MCF 10A (cell line): ENCODE measurements at regions not wholly inside any gene's neighbourhood (a gene's known extent, or its start where the extent isn't known, plus 50 kb on each side); places are given as distances from the start of the nearest gene placed in this dataset.

Experiments
- BruUV-seq: library from RNA; stranded (reverse); fragments of 400-500 nt; replicated peaks from 2 replicates; lab custom pipeline; 2021; lab: Mats Ljungman, UMichigan
- CTCF ChIA-PET: fragments of 300-600 bp; sonication (Branson Sonifier 250); formaldehyde crosslinking; extraction: SDS; loops from one replicate; lab custom pipeline; 2021; ENCODE audit warnings: antibody characterized with exemption, inconsistent platforms; lab: Yijun Ruan, JAX
- POLR2A ChIA-PET: fragments of 300-600, 350-650 bp; sonication (Branson Sonifier 250); formaldehyde crosslinking; extraction: SDS; loops from one replicate; lab custom pipeline; 2020; ENCODE audit warnings: antibody characterized with exemption, inconsistent platforms; lab: Yijun Ruan, JAX
- DNase-seq: peaks from one replicate; pipeline ENCODE4 v3.0.0-alpha.2; 2018; ENCODE audit not compliant: unreplicated experiment
- H3K27ac Mint-ChIP-seq: one replicate; pipeline ENCODE4 v1.8.0; 2022; ENCODE audit warnings: mild to moderate bottlenecking, low read depth, mixed read lengths; ENCODE audit not compliant: unreplicated experiment
- H3K27me3 Mint-ChIP-seq: one replicate; pipeline ENCODE4 v1.8.0; 2022; ENCODE audit warnings: mixed read lengths; ENCODE audit not compliant: insufficient read depth, unreplicated experiment
- H3K36me3 Mint-ChIP-seq: one replicate; pipeline ENCODE4 v1.8.0; 2022; ENCODE audit warnings: mild to moderate bottlenecking, moderate library complexity, mixed read lengths; ENCODE audit not compliant: insufficient read depth, unreplicated experiment
- H3K4me1 Mint-ChIP-seq: one replicate; pipeline ENCODE4 v1.8.0; 2022; ENCODE audit warnings: mixed read lengths; ENCODE audit not compliant: insufficient read depth, unreplicated experiment
- H3K4me3 Mint-ChIP-seq: one replicate; pipeline ENCODE4 v1.8.0; 2022; ENCODE audit warnings: mild to moderate bottlenecking, moderate library complexity, mixed read lengths; ENCODE audit not compliant: unreplicated experiment
- H3K9me3 Mint-ChIP-seq: one replicate; pipeline ENCODE4 v1.8.0; 2022; ENCODE audit warnings: mixed read lengths; ENCODE audit not compliant: unreplicated experiment
- intact Hi-C: fragments of 100-400 bp; cut with micrococcal nuclease; formaldehyde crosslinking; loops from 2 replicates; pipeline ENCODE4 v1.14.1; 2022
- TF ChIP-seq, protein P1 (sequence below): fragments of 200-600 bp; IDR thresholded peaks from one replicate; pipeline ENCODE4 v1.8.0; 2022; ENCODE audit warnings: antibody characterized with exemption, mild to moderate bottlenecking; ENCODE audit not compliant: unreplicated experiment

DNA sequence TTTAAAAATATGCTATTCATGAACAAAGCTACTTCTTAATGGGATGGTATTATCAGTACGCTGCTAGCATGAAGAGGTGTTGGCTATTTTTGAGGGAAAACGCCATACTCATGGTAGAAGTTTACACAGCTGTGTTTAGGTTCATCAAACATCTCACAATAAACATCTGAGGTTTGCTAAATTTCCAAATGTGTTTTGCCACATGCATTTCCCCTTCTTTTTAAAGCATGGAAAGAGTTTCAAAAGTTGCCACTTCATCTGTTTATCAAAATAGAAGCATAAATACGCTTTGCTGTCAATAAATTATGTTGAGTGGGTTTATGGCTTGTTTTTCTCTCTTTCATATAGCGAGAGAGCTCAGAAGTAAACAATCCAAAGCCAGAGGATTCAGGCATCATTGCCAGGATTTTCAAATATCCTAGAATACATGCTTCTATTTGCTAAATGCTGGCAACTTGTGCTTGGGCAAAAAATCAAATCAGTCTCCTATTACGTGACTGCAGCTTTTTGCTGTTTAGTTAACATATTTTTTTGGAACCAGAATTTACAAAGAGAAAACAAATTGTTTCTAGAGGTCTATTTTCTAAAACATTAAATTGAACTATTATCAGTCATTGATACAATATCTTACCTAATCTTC lies 1919.9 kb upstream of the LRRTM1 start:
- Mint-ChIP-seq H3K27ac (no peak overlapping the region), H3K4me3 (no peak overlapping the region), H3K27me3 (no peaks in the 10 kb centered on the region), H3K9me3 (peaks cover 5% of the 10 kb centered on the region), H3K36me3 (no peaks in the 10 kb centered on the region), H3K4me1 (no peaks in the 10 kb centered on the region)
- CTCF ChIA-PET = interaction anchor here (0.5 to 0.7 kb wide), 3 partner anchors 66 to 1149 kb away, joined by 3 to 5 read pairs (median 3); no protein-coding TSS in a partner anchor
- intact Hi-C loops = no loop called here
- no TSS peak for BruUV-seq
- POLR2A ChIA-PET = no interaction called here
- TF ChIP-seq, protein P1, sequence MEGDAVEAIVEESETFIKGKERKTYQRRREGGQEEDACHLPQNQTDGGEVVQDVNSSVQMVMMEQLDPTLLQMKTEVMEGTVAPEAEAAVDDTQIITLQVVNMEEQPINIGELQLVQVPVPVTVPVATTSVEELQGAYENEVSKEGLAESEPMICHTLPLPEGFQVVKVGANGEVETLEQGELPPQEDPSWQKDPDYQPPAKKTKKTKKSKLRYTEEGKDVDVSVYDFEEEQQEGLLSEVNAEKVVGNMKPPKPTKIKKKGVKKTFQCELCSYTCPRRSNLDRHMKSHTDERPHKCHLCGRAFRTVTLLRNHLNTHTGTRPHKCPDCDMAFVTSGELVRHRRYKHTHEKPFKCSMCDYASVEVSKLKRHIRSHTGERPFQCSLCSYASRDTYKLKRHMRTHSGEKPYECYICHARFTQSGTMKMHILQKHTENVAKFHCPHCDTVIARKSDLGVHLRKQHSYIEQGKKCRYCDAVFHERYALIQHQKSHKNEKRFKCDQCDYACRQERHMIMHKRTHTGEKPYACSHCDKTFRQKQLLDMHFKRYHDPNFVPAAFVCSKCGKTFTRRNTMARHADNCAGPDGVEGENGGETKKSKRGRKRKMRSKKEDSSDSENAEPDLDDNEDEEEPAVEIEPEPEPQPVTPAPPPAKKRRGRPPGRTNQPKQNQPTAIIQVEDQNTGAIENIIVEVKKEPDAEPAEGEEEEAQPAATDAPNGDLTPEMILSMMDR = no peak
- no peak for DNase-seq

DNA sequence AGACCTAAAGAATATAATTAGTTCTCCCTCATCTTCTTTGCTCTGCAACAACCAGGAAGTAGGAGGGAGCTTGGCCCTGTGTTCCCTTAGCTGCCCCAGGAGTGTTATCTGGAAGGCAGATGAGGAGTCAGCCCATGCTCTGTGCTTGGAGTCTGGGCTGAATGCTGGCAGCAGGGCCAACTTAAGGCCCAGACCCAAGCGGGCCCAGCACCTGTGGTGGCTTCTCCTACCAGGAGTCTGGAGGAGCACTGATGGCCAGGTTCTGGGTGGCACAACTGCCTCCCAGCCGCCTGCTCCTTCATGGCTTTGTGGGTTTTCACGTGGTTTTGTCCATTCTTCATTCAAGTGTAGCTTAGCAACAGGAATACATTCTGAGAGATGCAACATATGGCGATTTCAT lies 1910.7 kb upstream of the LRRTM1 start:
- ChIA-PET POLR2A (no interaction called here), CTCF (no interaction called here)
- no peak overlapping the region for H3K27ac Mint-ChIP-seq
- no peak overlapping the region for H3K4me3 Mint-ChIP-seq
- BruUV-seq = no TSS peak
- TF ChIP-seq, protein P1 = no peak
- no peaks in the 10 kb centered on the region for H3K4me1 Mint-ChIP-seq
- no peaks in the 10 kb centered on the region for H3K36me3 Mint-ChIP-seq
- no peaks in the 10 kb centered on the region for H3K27me3 Mint-ChIP-seq
- peak; percentile 1 for DNase-seq
- intact Hi-C loops = no loop called here
- H3K9me3 Mint-ChIP-seq = no peaks in the 10 kb centered on the region

DNA sequence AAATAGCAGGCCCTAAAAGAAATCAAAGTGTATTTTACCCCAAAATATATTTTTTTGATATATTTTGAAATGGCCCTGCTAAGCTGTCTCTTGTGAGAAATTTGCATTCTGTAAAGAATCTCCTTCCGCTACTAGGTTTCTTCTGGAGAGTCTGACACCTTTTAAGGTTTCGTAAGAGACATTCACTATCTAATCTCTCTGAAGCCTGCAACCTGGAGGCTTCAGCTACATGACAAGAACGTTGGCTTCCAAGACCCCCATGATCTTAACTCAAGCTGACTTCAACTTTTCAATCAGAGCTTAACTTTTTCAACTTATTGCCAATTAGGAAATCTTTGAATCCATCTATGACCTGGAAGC lies 1894.9 kb upstream of the LRRTM1 start:
- Mint-ChIP-seq H3K36me3 (no peaks in the 10 kb centered on the region), H3K27me3 (no peaks in the 10 kb centered on the region), H3K27ac (no peak overlapping the region), H3K9me3 (no peaks in the 10 kb centered on the region), H3K4me3 (no peak overlapping the region), H3K4me1 (no peaks in the 10 kb centered on the region)
- ChIA-PET CTCF (interaction anchor here (0.6 to 0.7 kb wide), 2 partner anchors 84 to 927 kb away, joined by 4 read pairs; no protein-coding TSS in a partner anchor), POLR2A (interaction anchor here (0.6 to 1.2 kb wide), 2 partner anchors 12 to 38 kb away, joined by 4 to 6 read pairs; no protein-coding TSS in a partner anchor)
- no TSS peak for BruUV-seq
- TF ChIP-seq, protein P1 = no peak
- DNase-seq = no peak
- intact Hi-C loops = no loop called here

DNA sequence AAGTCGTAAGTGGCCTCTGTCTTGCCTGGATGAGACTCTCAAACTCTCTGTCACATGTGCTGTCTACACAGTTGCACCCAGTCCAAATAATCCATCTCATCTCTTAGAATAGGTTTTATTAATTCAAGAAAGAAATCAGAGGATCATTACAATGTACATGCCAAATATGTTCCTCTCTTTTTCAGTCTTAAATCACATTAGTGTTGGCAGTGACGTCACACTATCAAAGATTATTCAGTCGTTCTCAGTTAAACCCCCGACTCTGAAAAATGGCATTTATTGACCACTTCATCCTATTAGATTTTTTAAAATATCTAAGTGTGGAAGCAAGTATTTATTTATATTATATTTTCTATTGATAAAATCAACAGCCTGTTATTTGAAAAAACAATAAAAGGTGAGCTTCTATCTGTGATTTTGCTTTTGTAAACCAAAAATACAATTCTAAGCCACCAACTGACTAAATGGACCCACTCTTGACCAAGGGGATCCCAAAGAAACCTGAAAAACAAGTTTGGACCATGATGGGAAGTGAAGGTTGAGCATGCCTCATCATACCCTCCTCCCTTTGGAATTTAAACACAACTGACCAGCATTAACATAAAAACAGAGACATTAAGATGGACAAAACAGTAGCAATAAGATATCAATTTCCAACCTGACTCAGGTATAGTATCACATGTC lies 1894.4 kb upstream of the LRRTM1 start:
- Mint-ChIP-seq H3K4me1 (no peaks in the 10 kb centered on the region), H3K4me3 (no peak overlapping the region), H3K9me3 (no peaks in the 10 kb centered on the region), H3K36me3 (no peaks in the 10 kb centered on the region), H3K27ac (no peak overlapping the region), H3K27me3 (no peaks in the 10 kb centered on the region)
- TF ChIP-seq, protein P1 = no peak
- intact Hi-C loops = no loop called here
- no peak for DNase-seq
- ChIA-PET CTCF (interaction anchor here (0.6 kb wide), 1 partner anchor 928 kb away, joined by 4 read pairs; no protein-coding TSS in a partner anchor), POLR2A (interaction anchor here (1.2 kb wide), 1 partner anchor 11 kb away, joined by 4 read pairs; no protein-coding TSS in a partner anchor)
- BruUV-seq = no TSS peak
